Liver (tissue), 3 donors: ENCODE measurements at regions not wholly inside any gene's neighbourhood (a gene's known extent, or its start where the extent isn't known, plus 50 kb on each side); places are given as distances from the start of the nearest gene placed in this dataset.

ENCODE experiments used
- CTCF ChIP-seq: fragments of 150-350 bp; IDR thresholded peaks from 2 replicates; pipeline ENCODE4 v1.5.1; 2017; ENCODE audit warnings: improper control_type of control experiment, low read depth, low read length; ENCODE audit not compliant: missing input control
- HNF4A ChIP-seq, 2 donors: conservative IDR thresholded peaks; 2 replicates each; pipeline ENCODE4 v1.6.1; 2016; ENCODE audit warnings: antibody characterized with exemption in 2 of 2, mild to moderate bottlenecking in 2 of 2
- REST ChIP-seq: IDR thresholded peaks from 2 replicates; pipeline ENCODE4 v1.6.1; 2016; ENCODE audit warnings: antibody characterized with exemption, mild to moderate bottlenecking
- TAF1 ChIP-seq: conservative IDR thresholded peaks from 2 replicates; pipeline ENCODE4 v1.6.1; 2016; ENCODE audit warnings: antibody characterized with exemption, mild to moderate bottlenecking
- donor health status: healthy.
- donor health status: healthy.

GRCh38 chr9:80841888-80842287 lies 847.5 kb downstream of the TLE1 start:
- no peak for TF ChIP-seq CTCF
- no peak for TF ChIP-seq TAF1
- TF ChIP-seq HNF4A (conservative IDR thresholded peaks at IDR 0.05) = no peak
- no peak for TF ChIP-seq REST
